ENCODE measurements at regions not wholly inside any gene's neighbourhood (a gene's known extent, or its start where the extent isn't known, plus 50 kb on each side); places are given as distances from the start of the nearest gene placed in this dataset.

GRCh38 chr4:43369036-43369594, 476.6 kb downstream of the GRXCR1 start:
- no peaks in the 10 kb centered on the region for H3K36me3 ChIP-seq (ENCODE audit: low read depth)
- TF ChIP-seq, protein P1, sequence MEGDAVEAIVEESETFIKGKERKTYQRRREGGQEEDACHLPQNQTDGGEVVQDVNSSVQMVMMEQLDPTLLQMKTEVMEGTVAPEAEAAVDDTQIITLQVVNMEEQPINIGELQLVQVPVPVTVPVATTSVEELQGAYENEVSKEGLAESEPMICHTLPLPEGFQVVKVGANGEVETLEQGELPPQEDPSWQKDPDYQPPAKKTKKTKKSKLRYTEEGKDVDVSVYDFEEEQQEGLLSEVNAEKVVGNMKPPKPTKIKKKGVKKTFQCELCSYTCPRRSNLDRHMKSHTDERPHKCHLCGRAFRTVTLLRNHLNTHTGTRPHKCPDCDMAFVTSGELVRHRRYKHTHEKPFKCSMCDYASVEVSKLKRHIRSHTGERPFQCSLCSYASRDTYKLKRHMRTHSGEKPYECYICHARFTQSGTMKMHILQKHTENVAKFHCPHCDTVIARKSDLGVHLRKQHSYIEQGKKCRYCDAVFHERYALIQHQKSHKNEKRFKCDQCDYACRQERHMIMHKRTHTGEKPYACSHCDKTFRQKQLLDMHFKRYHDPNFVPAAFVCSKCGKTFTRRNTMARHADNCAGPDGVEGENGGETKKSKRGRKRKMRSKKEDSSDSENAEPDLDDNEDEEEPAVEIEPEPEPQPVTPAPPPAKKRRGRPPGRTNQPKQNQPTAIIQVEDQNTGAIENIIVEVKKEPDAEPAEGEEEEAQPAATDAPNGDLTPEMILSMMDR (IDR thresholded peaks at IDR 0.05; ENCODE audit: poor library complexity, severe bottlenecking), result no peak
- DNase-seq (ENCODE audit: low spot score), result no peak
- no peak overlapping the region for H3K27ac ChIP-seq (ENCODE audit: poor library complexity, severe bottlenecking)
- no peak overlapping the region for H3K4me3 ChIP-seq (ENCODE audit: severe bottlenecking)
- H3K4me1 ChIP-seq (ENCODE audit: insufficient read depth, poor library complexity, severe bottlenecking), result no peaks in the 10 kb centered on the region
- ATAC-seq (ENCODE audit: low read depth), result no peak
- no peaks in the 10 kb centered on the region for H3K27me3 ChIP-seq (ENCODE audit: insufficient read depth, poor library complexity, severe bottlenecking)
- no peaks in the 10 kb centered on the region for H3K9me3 ChIP-seq (ENCODE audit: severe bottlenecking)

- DNase-seq (ENCODE audit: low spot score), result no peak
- no peak for ATAC-seq (ENCODE audit: low read depth)
- no peaks in the 10 kb centered on the region for H3K27me3 ChIP-seq (ENCODE audit: insufficient read depth, poor library complexity, severe bottlenecking)
- TF ChIP-seq, protein P1 (IDR thresholded peaks at IDR 0.05; ENCODE audit: poor library complexity, severe bottlenecking), result no peak
- H3K36me3 ChIP-seq (ENCODE audit: low read depth), result no peaks in the 10 kb centered on the region
- H3K4me1 ChIP-seq (ENCODE audit: insufficient read depth, poor library complexity, severe bottlenecking), result no peaks in the 10 kb centered on the region
- H3K9me3 ChIP-seq (ENCODE audit: severe bottlenecking), result no peaks in the 10 kb centered on the region
- H3K4me3 ChIP-seq (ENCODE audit: severe bottlenecking), result no peak overlapping the region
- H3K27ac ChIP-seq (ENCODE audit: poor library complexity, severe bottlenecking), result no peak overlapping the region
These were observed 480.7 kb downstream of the GRXCR1 start for GRCh38 chr4:43373201-43373600.

DNA sequence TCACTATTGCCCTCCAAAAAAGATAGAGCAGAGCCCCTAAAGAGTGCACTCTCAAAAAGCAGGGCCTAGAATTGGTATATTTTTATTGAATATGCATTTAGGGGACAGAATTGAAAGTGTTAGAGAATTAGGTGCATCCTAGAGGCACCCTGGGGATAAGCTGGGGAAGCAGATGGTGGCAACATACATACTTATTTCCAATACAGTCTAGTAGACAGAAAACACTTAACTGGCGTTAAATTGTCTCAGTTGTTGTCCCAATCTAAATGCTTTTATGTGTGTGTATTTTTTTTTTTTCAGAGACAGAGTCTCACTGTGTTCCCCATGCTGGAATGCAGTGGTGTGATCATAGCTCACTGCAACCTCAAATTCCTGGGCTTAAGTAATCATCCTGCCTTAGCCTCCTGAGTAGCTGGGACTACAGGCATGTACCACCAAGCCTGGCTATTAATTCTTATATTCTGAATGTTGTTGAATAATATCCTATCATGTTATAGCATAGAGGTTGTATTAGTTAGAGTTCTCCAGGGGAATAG, 481.8 kb downstream of the GRXCR1 start:
- ATAC-seq (ENCODE audit: low read depth) (no peak), DNase-seq (ENCODE audit: low spot score) (no peak)
- TF ChIP-seq, protein P1 (IDR thresholded peaks at IDR 0.05; ENCODE audit: poor library complexity, severe bottlenecking), result no peak
- no peak overlapping the region for H3K27ac ChIP-seq (ENCODE audit: poor library complexity, severe bottlenecking)
- no peaks in the 10 kb centered on the region for H3K27me3 ChIP-seq (ENCODE audit: insufficient read depth, poor library complexity, severe bottlenecking)
- H3K4me3 ChIP-seq (ENCODE audit: severe bottlenecking), result no peak overlapping the region
- H3K36me3 ChIP-seq (ENCODE audit: low read depth), result no peaks in the 10 kb centered on the region
- H3K9me3 ChIP-seq (ENCODE audit: severe bottlenecking), result no peaks in the 10 kb centered on the region
- no peaks in the 10 kb centered on the region for H3K4me1 ChIP-seq (ENCODE audit: insufficient read depth, poor library complexity, severe bottlenecking)

GRCh38 chr4:43379016-43379415, 486.5 kb downstream of the GRXCR1 start:
- Histone ChIP-seq H3K27ac (ENCODE audit: poor library complexity, severe bottlenecking) (no peak overlapping the region), H3K4me3 (ENCODE audit: severe bottlenecking) (no peak overlapping the region), H3K36me3 (ENCODE audit: low read depth) (no peaks in the 10 kb centered on the region), H3K9me3 (ENCODE audit: severe bottlenecking) (no peaks in the 10 kb centered on the region), H3K27me3 (ENCODE audit: insufficient read depth, poor library complexity, severe bottlenecking) (no peaks in the 10 kb centered on the region), H3K4me1 (ENCODE audit: insufficient read depth, poor library complexity, severe bottlenecking) (no peaks in the 10 kb centered on the region)
- ATAC-seq (ENCODE audit: low read depth) (no peak), DNase-seq (ENCODE audit: low spot score) (no peak)
- TF ChIP-seq, protein P1 (IDR thresholded peaks at IDR 0.05; ENCODE audit: poor library complexity, severe bottlenecking), result no peak

GRCh38 chr4:43380093-43380492, 487.6 kb downstream of the GRXCR1 start:
- Histone ChIP-seq H3K36me3 (ENCODE audit: low read depth) (no peaks in the 10 kb centered on the region), H3K4me3 (ENCODE audit: severe bottlenecking) (no peak overlapping the region), H3K4me1 (ENCODE audit: insufficient read depth, poor library complexity, severe bottlenecking) (no peaks in the 10 kb centered on the region), H3K27ac (ENCODE audit: poor library complexity, severe bottlenecking) (no peak overlapping the region), H3K27me3 (ENCODE audit: insufficient read depth, poor library complexity, severe bottlenecking) (no peaks in the 10 kb centered on the region), H3K9me3 (ENCODE audit: severe bottlenecking) (no peaks in the 10 kb centered on the region)
- DNase-seq (ENCODE audit: low spot score), result no peak
- no peak for ATAC-seq (ENCODE audit: low read depth)
- TF ChIP-seq, protein P1 (IDR thresholded peaks at IDR 0.05; ENCODE audit: poor library complexity, severe bottlenecking), result no peak
